Adipose tissue (tissue), 3 donors: ENCODE measurements at regions not wholly inside any gene's neighbourhood (a gene's known extent, or its start where the extent isn't known, plus 50 kb on each side); places are given as distances from the start of the nearest gene placed in this dataset.
"Not testable (repeated sequence)": the region's sequence is repeated elsewhere in the genome, so short reads cannot be mapped to it uniquely, and the experiment has no call there.

Experiments
- H3K27ac ChIP-seq: one replicate; pipeline ENCODE4 v1.5.1; 2013; ENCODE audit warnings: low read depth, low read length
- WGBS, 3 donors: extraction: QIAGEN DNeasy Blood & Tissue Kit; methylation state at CpG; one replicate each; pipeline ENCODE4 v1.1.7; 2013; 5-methylcytosine and 5-hydroxymethylcytosine counted together
- donor health status: healthy with polysubstance abuse.
- donor health status: Bipolar disorder and iron deficiency.
- donor health status: healthy.

DNA sequence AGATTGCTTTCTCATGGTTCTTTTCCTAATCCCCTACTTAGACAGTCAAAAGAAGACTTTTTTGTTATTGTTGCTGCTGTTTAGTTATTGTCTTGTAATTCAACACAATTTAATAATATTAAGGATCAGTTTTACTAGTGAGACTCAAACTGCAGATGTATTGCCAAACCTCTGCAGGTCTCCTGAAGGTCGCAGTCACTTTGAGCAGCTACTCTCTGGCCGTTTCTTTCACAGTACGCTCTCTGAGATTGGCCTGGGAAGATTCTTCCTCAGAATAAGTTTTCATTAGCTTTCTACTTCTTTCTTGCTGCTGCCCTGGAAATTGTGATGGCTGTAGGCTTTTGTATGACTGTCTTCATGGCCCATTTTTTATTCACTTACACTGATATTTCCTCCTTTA lies 930.8 kb downstream of the QKI start:
- H3K27ac ChIP-seq: no peak overlapping the region
- WGBS, 3 donors: 57 to 71% (median 60%) methylated on average over 3 of the region's 3 CpGs

DNA sequence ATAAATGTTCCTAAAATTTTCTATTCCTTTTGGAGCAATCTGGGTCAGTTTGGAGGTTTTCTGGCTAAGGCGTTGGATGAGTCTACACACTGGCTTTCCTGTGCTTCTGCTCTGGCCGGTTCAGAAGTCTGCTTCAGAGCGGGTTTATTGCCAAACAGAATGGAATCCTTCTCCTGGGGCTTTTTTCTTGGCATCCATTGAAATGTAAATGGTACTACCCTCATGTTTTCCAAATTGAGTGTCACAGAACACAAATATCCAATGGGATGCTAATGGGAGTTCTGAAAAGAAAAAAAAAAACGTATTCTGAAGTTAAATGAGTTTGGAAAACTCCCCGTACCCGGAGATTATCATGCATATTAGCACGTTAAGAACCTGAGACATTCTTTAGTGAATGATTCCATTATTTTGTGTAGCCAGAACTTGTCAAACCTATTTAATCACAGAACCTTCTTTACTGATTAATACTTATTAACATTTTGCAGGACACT lies 930.3 kb downstream of the QKI start:
- no peak overlapping the region for H3K27ac ChIP-seq
- WGBS, 3 donors: 41 to 55% (median 46%) methylated on average over 7 of the region's 7 CpGs

DNA sequence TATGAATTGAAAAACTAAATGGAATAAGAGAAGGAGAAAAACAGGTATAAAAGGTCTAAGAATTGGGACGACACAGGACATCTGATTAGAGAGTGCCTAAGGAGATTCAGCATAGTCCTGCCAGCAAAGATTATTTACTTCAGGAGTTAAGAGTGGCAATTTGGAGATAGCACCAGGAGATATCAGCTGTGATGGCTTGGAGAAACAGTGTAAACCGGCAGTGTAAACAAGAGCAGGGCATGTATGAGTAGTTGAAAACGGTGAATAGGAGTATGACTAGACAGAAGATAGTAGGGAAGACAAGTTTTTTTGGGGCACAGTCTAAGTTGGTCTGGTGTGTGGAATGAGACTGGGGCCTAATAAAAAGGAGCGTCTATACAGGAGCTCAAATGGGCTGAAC lies 924.9 kb downstream of the QKI start:
- 43 to 91% (median 84%) methylated on average over 4 of the region's 4 CpGs for WGBS, 3 donors

DNA sequence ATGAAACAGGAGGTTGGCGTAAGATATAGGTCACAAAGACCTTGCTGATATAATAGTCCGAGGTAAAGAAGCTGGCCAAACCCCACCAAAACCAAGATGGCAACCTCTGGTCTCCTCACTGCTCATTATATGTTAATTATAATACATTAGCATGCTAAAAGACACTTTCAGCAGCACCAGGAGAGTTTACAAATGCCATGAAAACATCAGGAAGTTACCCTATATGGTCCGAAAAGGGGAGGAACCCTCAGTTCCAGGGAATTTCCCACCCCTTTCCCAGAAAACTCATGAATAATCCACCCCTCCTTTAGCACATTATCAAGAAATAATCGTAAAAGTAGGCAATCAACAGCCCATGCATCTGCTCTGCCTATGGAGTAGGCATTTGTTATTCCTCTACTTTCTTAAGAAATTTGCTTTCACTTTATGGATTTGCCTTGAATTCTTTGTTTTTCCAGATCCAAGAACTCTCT lies 923.4 kb downstream of the QKI start:
- H3K27ac ChIP-seq: no peak overlapping the region
- WGBS, 3 donors: 75 to 91% (median 87%) methylated on average over 4 of the region's 4 CpGs

More for the DNA sequence above, 924.9 kb downstream of the QKI start:
- H3K27ac ChIP-seq: not testable (repeated sequence)

DNA sequence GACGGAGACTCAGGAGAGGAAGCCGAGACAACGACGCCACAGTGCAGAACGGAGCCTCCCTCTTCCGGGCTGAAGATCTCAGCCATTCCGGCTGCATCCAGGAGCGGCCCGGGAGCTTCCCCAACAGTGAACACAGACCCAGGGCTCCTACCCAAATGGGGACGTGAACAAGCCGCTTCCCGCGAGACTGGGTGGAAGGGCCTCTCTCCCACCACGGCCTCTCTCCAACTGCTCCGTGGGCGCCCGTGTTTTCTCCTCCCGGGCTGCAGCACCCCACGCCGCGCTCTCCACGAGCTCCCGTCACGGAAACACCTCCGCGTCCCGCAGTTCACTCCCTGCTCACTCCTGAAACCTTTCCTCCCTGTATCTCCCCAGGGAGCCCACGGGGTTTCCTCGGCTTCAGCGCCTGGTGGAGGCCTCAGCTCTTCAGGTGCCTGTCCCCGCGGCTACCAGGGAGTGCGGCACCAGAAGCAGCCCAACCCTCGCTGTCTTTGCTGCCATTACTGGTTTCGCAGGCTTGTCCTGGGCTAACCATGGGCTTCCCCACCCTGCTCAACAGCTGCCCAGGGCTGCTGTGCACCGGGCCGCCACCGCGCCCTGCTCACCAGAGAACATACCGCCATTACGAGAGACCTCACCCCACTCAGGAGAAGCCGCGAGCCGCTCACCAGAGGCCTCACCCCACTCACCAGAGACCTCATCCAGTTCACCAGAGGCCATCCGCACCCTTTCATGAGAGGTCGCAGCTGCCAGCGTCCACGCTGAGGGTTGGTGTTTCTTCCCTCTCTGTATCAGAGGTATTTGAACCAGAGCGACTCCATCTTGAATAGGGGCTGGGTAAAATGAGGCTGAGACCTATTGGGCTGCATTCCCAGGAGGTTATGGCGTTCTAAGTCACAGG lies 922.8 kb downstream of the QKI start:
- no peak overlapping the region for H3K27ac ChIP-seq
- 94 to 95% (median 94%) methylated on average over 50 of the region's 50 CpGs for WGBS, 3 donors

DNA sequence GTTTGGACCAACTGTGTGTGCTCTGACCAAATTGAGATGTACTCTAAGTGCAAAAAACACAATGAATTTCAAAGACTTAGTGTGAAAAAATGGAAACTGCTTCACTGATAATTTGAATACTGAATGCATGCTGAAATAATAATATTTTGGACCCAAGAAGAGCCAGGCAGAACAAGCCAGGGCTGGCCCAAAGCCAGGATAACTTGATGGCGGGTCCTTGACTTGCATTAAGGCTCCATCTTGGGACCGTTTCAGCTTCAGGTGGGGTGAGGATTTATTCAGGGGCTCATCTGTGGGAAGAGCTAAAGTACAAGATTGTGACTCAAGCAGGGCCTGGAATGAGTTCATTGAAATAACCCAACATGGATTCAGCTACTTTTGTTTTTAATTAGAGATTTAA lies 921.9 kb downstream of the QKI start:
- no peak overlapping the region for H3K27ac ChIP-seq
- 76 to 90% (median 81%) methylated on average over 2 of the region's 2 CpGs for WGBS, 3 donors

DNA sequence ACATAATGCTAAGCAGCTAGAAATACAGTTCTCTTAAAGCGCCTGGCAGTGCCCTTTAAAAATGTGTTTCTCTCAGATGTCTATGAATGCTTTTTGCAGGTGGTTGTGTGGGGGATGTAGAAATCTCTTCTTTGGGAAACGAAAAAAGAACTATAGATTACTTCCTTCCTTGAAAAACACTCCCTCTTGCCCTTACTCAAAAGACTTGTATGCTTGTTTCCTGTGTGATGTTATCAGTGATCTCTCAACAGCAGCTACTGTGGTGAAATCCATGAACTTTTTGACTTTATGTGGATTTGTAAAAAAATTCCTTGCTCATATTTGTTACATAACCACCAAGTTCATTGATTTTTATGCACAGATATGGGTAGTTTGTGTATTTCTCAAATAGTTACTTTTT lies 916.5 kb downstream of the QKI start:
- no peak overlapping the region for H3K27ac ChIP-seq
- WGBS, 3 donors: 28 to 55% (median 43%) methylated on average over 2 of the region's 2 CpGs

DNA sequence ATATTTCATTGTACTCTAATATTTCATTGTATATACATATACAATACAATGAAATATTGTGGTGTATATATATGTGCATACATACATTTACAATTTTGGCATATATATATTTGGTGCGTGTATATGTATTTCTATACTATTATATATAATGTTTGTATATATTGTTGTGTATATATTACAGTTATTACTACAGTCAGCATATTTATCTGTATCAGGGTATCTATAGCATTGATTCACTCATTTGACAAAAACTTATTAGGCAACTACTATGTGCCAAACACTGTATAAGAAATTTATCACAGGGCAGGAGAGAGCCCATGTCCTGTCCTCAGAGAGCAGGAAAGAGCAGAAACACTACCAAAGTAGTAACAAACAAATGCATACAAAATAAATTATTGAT lies 910.6 kb downstream of the QKI start:
- 83 to 98% (median 94%) methylated on average over 1 of the region's 1 CpG for WGBS, 3 donors
- H3K27ac ChIP-seq: no peak overlapping the region

DNA sequence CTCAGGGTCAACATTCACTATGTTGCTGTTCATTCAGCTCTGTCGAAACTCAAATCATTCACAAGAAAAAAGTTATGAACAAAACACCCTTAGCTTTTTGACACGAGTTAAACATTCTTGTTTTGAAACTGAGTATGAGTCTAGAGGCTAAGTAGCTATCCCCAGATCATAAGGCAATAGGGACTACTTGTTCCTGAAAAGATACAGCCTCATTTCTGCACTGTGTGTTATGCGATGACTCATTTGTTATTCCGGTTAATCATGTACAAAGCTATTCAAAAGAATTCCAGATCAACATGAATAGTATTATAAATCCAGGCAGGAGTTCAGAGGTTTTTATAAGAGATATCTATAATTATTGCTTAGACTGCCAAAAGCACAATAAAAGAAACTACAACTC lies 908.0 kb downstream of the QKI start:
- WGBS, 3 donors: 50 to 58% (median 54%) methylated on average over 4 of the region's 4 CpGs
- no peak overlapping the region for H3K27ac ChIP-seq

DNA sequence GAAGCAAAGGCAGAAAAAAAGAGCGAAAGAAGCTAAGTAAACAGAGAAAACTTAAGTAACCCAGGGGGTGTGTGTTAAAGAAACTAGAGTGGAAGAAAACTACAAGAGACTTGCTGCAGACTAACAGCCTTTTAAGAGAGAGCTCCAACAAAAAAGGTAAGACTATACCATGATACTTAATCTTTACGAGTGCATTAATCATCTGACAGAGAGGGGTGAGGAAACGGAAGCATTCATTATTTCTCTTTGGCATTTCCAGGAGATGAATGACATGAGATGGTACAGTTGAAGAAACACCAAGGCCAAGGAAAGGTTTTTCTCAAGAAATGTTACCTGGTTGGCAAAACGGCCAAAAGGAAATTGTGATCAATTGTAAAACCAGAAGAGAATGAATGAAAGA lies 906.8 kb downstream of the QKI start:
- whole genome bisulfite sequencing, 3 donors: 56 to 88% (median 76%) methylated on average over 4 of the region's 4 CpGs
- H3K27ac ChIP-seq: no peak overlapping the region

DNA sequence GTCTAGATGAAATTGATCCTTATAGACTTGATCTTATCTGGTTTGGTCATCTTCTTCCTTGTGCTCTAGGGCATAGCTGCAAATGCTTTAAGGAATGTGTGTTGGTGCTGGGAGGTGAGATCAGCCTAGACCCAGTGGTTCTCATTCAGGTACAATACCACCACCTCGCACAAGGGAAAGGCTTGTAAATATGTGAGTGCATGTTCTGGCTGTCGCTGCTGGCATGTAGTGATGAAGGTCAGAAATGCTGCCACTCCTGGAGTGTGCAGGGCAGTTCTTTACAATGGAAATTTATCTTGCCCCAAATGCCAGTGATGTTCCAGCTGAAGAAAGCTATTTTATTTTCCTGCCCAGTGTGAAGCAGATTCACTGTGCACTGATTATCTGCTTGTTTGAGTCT lies 900.9 kb downstream of the QKI start:
- no peak overlapping the region for H3K27ac ChIP-seq
- 72 to 87% (median 85%) methylated on average over 2 of the region's 2 CpGs for WGBS, 3 donors

DNA sequence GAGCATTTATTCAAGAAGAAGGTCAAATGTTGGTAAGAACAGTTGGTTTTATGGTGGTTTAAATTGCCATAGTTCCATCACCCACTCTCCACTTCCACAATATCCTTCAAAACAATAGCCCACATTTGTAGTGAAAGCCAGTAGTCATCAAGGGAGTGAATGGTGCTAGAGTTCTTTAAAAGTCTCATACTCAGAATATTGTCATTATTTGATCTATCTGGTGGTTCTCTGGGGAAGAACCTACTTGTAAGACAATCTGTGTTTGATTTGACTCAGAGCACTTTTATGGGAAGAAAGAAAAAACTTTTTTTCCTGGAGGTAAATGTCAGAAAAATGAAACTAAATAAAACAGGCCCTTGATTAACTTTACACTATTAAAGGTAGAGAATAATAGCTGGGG lies 893.8 kb downstream of the QKI start:
- H3K27ac ChIP-seq: no peak overlapping the region

DNA sequence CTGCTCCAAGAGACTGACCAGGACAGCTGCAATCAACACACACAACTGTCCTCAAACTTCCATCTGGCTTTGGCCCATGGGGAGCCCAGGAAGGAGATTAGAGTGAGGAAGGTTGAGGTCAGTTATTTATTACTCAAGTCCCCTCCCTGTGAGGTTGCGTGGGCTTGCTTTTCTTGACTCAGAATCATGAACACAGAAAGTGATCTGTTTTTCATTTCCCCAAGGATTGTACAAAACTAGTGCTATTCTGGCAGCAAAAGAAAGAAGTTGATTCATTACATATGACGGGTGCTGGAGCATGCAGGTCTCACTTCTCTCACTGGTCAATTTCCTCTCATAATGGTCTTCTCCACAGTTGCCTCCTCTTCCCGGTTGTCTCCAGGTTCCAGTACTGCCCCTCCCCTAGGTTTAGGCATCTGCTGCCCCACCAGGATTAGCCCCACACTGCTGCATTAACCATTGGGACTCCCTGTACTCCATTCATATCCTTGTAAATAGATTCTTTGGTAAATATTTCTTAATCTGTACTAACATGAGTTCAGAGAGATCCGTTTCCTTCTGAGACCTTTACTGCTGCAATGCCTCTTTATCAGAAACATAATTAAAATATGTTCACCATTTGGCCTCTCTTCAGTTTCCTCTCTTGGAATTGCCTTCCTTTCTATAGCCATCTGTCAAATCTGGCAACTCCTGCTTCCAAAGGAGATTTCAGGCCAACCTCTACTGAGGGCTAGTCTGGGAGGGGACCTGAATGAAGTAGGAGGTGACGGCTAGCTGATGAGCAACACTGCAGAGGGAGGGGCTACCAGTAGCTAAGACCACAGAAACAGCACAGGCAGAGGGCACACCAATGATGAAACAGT lies 888.8 kb downstream of the QKI start:
- no peak overlapping the region for H3K27ac ChIP-seq
- 40 to 47% (median 45%) methylated on average over 5 of the region's 5 CpGs for WGBS, 3 donors

DNA sequence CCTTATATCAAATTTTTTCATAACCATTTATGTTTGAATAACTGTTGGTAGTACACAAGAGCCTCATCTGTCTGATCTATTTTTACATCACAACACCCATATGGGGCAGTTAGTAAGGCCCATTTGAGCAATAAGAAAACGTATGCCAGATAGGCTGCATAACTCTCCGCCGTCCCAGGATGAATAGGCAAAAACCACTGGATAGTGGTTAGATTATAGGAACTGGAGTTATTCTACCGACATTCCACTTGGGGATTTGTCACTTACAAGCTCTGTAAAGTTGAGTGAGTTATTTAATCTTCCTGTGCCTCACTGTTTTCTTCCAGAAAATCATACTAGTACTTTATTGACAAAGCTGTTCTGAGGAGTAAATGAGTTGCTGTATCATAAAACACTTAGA lies 881.9 kb downstream of the QKI start:
- no peak overlapping the region for H3K27ac ChIP-seq
- WGBS, 3 donors: 78 to 83% (median 81%) methylated on average over 4 of the region's 4 CpGs

DNA sequence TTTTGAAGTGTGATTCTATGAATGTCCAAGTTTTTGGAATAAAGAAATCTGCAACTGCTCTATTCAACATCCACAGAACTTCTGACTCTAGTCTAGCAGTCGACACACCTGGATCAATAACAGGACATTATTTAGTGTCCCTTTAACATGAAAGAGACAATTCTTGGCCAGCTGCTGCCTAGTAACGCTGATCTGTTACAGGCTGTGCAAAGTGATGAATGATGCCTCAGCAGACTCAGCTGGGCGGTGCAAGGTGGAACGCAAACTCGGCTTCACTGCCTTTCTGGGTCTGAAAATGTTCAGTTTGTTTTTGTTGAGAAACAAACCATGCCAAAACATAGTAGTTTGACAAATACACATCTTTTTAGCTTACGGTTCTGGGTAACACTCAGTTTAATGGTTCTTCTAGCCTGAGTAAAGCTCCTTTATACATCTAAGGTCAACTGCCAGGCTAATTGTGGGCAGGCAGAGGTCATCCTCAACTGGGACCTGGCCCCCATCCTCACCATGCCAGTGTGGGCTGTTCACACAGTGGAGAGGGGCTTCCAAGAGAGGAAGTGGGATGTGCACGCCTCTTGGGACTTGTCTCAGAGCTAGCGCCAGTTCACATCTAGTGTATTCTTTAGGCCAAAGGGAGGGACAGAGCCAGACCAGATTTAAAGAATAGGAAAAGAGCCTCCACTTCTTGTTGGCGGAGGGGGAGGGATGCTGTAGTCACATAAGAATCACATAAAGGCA lies 879.7 kb downstream of the QKI start:
- H3K27ac ChIP-seq: no peak overlapping the region
- 57 to 81% (median 80%) methylated on average over 9 of the region's 9 CpGs for WGBS, 3 donors

DNA sequence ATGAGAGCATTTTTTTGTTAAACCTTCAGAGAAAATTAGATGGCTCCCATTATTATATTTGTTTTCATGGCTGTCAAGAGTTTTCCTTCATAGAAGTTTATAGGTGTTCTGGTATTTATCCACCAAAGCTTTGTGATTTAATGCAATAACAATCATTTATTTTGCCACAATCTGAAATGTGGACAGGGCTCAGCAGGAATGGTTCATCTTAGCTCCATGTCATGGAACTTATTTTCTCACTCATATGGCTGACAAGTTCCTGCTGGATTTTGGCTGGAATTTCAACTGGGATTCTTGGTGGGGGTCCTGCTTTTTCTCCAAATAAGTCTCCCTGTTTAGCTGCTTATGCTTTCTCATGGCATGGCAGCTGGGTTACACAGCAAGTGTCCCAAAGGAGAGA lies 876.7 kb downstream of the QKI start:
- H3K27ac ChIP-seq: no peak overlapping the region

DNA sequence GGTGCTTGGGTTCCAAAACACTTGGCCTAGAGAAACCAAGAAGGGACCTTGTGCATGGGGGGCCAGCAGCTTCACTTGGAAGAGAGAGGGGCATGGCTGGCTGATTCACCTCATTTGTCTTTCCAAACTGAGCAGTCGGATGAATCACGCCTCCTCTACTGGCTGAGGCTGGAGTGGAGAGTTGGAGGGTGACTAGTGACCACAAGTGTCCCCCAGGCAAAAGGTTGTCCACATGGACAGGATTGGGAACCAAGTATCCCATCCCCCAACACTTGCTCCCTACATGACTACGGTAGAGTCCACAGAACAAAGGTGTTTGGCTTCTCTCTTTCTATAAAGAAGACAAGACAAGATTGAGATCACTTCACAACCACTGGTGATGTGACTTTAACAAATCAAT lies 875.6 kb downstream of the QKI start:
- 68 to 88% (median 83%) methylated on average over 3 of the region's 3 CpGs for WGBS, 3 donors
- H3K27ac ChIP-seq: no peak overlapping the region

DNA sequence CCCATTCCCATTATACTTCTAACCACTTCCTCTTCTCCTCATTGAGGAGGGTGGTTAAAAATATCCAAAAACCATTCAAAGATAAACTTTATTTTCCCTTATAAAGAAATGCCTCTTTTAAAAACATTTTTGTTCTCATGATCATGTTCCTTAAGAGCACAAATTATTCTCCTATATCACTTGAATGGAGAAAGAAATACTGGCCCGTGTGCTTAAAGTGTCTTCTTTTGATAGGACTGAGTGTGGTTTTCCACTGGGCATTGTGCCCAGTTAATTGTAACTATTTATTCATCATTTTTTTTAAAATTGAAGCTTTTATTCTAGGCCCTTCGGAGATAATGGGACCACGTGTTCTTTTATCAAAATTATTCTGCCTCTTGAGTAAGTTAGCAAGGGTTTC lies 871.5 kb downstream of the QKI start:
- WGBS, 3 donors: 43 to 59% (median 47%) methylated on average over 3 of the region's 3 CpGs
- no peak overlapping the region for H3K27ac ChIP-seq

DNA sequence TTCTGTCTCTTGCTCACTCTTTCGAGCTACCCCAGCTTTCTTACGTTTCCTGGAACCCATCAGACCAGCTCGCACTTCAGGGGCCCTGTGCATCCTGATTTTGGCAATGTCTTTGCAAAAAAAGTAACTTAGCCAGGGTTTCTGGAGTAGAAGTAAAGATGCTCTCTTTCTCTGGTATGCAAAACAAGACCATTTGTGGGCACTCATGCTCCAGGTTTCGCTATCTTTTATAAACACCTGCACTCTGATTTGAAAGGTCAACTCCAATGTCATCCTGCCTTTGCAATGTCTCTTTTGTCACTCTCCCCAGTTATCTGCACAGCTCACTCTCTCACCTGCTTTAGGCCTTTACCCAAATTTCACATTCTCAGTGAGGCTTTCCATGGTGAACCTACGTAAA lies 869.1 kb downstream of the QKI start:
- 65 to 84% (median 78%) methylated on average over 5 of the region's 5 CpGs for WGBS, 3 donors
- no peak overlapping the region for H3K27ac ChIP-seq
